Activated CD8-positive, alpha-beta memory T cell treated with anti-CD3 and anti-CD28 coated beads, Interleukin-2, amount 50 U/mL, for 4 hours (primary cell): ENCODE measurements at regions not wholly inside any gene's neighbourhood (a gene's known extent, or its start where the extent isn't known, plus 50 kb on each side); places are given as distances from the start of the nearest gene placed in this dataset.

ENCODE experiments used
- DNase-seq: peaks from one replicate; pipeline ENCODE4 v3.0.0-alpha.2; 2020

DNA sequence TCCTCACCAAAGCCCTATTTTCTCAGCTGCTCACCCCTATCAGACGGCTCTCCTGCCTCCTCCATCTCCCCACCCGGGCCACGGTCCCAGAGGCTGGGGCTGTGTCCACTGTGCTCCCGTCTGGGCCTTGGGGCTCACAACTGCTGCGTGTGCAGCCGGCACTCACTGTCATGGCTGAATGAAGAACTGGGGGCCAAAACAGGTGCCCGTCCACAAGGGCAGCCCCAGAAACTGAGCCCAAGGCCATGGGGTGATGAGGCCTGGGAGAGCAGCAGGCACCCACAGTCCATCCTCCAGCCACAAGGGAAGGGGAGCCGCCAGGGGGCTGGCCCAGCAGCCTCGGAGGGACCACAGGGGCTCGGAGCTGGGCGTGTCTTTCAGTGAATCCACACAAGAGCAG lies 159.5 kb downstream of the DLL1 start:
- no peak for DNase-seq

- DNase-seq = no peak
These were observed 160.1 kb downstream of the DLL1 start for GRCh38 chr6:170130771-170131241.

GRCh38 chr6:170130201-170130621 lies 160.7 kb downstream of the DLL1 start:
- no peak for DNase-seq

GRCh38 chr6:170129691-170130171 lies 161.1 kb downstream of the DLL1 start:
- DNase-seq = no peak

GRCh38 chr6:170128811-170129681 lies 161.8 kb downstream of the DLL1 start:
- no peak for DNase-seq

- DNase-seq = no peak
These were observed 162.5 kb downstream of the DLL1 start for GRCh38 chr6:170128346-170128745.

DNA sequence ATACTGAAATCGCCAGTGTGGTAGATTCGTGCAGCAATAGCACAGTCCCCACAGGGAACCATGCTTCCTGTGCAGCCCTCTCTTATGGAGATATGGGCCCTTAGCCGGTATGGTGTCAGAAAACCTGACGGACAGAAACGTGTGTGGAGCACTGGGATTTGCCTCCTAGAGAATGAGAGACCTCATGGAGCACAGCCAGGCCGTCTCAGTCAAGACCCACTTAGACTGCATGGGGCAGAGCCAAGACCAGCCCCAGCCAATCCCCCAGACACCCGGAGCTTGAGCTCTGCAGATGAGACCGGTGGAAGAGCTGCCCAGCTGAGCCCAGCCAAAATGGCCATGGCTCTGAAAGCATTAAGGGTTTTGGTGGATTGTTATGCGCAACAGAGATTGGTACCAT lies 163.7 kb downstream of the DLL1 start:
- DNase-seq = no peak

- DNase-seq = no peak
These were observed 165.2 kb downstream of the DLL1 start for GRCh38 chr6:170125456-170126300.

DNA sequence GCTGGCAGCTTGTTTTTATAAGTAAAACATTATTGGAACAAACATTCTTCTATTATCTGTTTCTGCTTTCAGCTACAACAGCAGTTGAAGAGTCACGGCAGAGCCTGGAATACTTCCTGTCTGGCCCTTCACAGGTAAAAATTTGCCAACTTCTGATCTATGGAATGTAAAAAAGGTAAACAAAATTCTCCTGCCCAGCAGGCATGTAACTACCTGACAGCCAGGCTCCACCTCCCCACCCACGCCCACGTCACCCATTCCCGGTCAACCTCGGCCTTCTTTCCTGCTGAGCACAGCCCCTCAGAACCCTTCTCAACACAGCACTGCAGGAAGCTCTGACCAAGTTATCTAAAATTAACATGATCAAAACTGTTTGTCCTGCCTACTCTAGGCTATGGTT lies 166.0 kb downstream of the DLL1 start:
- DNase-seq = no peak

GRCh38 chr6:170124150-170124549 lies 166.7 kb downstream of the DLL1 start:
- no peak for DNase-seq

DNA sequence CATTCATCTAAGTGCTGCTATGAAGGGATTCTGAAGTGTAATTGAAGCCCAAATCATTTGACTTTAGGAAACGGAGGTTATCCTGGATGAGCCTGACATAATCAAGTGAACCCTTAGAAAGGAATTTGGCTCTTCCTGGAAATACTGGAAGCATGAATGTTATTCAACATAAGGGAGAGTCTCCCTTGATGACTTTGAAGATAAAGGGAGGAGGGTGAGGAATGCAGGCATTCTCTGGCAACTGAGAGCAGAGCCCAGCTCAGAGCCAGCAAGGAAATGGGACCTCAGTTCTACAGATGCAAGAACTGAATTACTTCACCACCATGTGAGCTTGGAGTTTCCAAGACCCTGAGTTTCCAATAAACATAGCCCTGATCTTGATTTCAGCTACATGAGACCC lies 168.2 kb downstream of the DLL1 start:
- no peak for DNase-seq

DNA sequence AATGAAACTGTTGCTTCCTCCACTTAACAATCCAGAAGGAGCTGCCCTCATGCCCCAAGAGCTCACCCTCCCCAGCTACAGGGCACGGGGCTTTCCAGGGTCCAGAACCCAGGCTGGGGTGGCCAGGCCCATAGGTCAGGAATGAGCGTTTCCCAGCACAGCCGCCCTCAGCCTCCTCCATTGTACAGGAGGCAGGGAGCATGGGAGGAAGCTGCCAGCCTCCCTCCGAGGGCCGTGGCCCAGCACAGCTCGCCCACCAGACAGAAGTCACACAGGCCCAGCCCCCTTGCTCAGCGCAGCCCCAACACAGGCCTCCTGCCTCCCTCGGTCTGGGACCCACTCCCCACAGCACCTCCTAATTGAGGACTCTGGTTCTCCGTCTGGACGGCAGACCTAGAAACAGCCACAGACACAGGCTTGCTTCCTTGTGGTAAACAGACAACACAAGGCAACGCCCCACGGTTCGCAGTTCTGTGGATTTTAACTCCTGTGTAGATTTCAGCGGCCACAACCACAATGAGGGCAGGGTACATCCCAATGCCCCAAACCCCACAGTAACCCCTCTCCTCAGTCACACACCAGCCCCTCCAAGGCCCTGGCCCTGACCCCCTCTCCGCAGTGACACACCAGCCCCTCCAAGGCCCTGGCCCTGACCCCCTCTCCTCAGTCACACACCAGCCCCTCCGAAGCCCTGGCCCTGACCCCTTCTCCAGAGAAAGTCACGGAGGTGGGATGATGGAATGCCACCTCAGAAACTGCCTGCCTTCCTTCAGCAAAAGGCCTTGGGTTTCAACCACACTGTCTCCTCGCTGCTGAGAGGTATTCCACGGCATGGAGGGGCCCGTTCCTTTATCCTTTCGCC lies 173.5 kb downstream of the DLL1 start:
- DNase-seq = no peak

DNA sequence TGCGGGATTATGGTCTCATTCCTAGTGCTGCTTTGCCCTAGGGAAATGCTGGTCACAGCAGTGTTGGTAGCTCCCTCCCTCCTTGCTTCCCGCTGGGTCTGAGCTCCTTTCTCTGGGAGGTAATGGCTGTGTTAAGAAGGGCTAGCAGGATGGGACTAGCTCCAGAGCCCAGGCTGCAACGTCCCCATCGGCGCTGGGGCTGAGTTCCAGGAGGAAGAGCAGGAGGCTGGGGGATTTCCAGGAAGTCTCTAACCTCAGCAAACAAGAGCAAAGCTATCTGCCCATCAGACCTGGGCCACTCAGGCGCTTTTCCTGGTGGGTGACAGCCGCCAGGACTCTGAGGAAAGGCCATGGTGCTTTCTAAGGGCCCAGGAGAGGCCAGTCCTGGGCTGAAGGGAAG lies 174.2 kb downstream of the DLL1 start:
- DNase-seq = no peak

DNA sequence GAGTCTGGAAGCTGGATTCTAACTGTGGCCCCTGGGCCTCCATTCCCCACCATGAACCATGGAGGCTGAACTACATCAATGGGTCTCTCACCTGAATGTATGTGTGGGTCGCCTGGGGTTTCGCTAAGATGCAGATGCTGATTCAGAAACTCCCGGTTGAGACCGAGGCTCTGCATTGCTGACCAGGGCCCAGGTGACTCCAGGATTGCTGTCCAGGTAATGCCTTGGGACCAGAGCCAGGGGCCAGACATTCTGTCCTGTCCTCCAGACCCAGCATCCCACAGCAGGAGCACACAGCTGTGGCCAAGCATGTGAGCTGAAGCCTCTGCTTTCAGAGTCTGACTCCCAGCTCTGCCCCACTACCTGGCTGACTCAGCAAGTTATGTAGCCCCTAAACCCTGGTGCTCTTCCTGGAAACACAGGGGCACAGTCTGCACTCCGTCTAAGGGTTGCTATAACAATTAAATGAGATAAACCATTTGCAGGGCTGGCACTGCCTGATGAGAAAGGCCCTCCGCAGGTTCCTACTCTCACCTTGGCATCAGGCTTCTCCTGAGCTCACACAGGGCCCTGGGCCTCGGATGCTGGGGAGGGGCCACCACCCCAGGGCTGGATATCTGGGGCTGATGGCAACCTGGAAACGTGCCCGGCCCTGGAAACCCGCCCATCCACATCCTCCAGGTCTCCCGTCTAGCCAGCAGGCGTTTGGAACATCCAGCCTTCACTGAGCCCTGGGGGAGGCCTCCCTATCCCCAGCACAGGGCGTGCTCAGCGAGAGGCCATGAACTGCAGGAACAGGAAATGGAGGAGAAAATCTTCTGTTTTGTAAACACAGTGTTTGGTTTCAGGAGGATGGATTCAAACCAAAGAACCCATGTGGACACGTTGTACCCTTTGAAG lies 175.7 kb downstream of the DLL1 start:
- DNase-seq = no peak

DNA sequence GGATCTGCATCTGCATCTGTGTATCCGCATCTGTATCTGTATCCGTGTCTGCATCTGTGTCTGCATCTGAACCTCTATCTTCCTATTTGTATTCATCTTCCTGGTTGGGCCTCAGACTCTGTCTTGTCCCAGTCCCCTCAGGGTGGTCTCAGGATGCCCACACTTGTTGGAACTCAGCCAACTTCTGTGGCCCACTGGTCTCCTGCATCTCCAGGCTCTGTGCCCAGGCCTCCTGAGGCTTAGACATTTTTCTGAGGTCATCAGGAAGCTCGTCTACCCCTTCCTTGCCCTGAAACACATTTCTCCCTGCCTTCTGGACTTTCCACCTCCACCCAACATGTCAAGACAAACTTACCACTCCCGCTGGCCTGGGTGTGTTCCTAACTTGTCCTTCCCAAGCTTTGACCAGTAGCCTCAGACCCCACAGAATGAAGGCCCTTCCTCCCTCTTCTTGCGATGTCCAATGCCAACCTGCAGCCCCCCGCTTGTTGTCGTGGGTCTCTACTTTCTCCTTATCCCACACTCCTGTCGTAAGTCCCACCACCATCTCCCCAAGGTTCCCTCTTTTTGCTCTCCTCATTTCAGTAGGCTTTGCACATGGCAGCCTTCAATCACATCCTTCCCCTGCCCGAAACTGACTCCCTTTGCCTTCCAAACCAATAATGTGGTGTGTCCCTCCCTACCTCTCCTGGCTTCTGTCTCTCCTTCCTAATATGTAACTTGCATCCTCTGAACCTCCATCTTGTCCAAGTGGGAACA lies 176.5 kb downstream of the DLL1 start:
- DNase-seq = no peak

- no peak for DNase-seq
These were observed 177.7 kb downstream of the DLL1 start for GRCh38 chr6:170113141-170113540.

- DNase-seq = no peak
These were observed 178.4 kb downstream of the DLL1 start for GRCh38 chr6:170112583-170112860.

DNA sequence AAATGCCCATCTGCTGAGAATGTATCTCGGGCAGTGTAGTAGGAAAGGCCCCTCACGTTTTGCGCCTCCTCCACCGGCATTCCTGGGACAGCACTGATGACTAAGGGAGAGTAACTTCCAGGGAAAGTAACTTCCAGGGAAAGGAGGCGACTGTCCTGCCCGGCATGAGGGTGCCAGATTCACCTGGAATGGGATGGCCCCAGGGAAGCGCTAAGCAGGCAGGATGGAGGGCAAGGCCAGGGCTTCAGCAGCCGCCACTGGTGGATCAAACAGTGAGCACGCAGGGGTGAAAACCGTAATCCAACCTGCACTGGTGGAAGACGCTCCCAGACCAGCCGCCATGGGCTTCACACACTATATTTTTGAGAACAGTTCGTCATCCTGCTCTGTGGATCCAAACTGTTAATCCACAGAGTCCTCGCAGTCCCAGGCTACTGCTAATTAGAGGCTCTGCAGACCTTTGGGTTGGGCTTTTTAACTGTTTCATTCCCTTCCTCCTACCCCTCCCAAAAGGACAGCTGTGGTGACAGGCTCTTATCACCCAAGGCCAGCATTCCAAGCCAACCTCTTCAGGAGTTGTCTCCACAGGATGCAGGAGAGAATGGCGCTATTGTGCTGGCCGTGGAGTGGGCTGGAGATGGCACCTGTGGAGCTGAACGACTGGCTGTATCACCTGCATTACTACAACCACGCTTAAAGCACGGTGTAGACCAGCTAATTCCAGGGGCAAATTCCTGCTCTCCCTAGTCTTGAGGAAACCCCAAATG lies 178.9 kb downstream of the DLL1 start:
- DNase-seq = no peak

DNA sequence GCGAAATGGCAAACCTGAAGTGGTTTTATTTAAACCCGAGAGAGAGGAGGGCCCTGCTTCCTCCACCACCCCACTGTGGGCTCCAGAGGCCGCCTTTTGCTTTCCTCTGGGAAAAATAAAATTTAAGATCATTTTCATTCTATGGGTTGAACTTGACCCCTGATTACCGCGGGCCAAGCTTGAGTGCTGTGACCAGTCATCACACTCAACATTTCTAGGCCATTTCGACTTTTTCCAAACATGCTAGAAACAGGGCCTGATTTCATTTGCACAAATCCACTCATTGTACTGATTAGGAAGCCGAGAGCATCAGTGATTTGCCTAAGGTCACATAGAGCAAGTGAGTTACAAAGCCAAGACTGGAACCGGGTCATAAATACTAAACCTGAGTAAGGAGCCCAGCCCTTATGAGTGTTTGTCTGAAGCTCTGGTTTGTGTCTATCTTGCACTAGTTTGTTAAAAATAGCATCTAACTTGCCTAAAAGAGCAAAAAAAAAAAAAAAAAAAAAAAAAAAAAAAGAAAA lies 179.7 kb downstream of the DLL1 start:
- DNase-seq = no peak
